Activated CD8-positive, alpha-beta memory T cell treated with anti-CD3 and anti-CD28 coated beads, Interleukin-2, amount 10 ng/mL, durations not matched to agents 7 days and 5 days (primary cell): ENCODE measurements at regions not wholly inside any gene's neighbourhood (a gene's known extent, or its start where the extent isn't known, plus 50 kb on each side); places are given as distances from the start of the nearest gene placed in this dataset.

Experiments
- ATAC-seq: fragments of 150-1000 bp; cut with Tn5 transposase; one replicate; pipeline ENCODE4 v1.10.0; 2021; ENCODE audit warnings: moderate library complexity
- CTCF ChIA-PET: fragments of 350-600 bp; sonication (Branson Sonifier 250); formaldehyde crosslinking; loops from one replicate; lab custom pipeline; 2021; ENCODE audit warnings: antibody characterized with exemption; lab: Charles Lee
- DNase-seq: peaks from one replicate; pipeline ENCODE4 v3.0.0-alpha.2; 2020
- H3K27ac Mint-ChIP-seq: one replicate; pipeline ENCODE4 v1.8.0; 2021; ENCODE audit warnings: mild to moderate bottlenecking, mixed read lengths
- H3K27me3 Mint-ChIP-seq: one replicate; pipeline ENCODE4 v1.8.0; 2021; ENCODE audit warnings: mixed read lengths
- H3K36me3 Mint-ChIP-seq: one replicate; pipeline ENCODE4 v1.8.0; 2021; ENCODE audit warnings: mild to moderate bottlenecking, mixed read lengths
- H3K4me1 Mint-ChIP-seq: one replicate; pipeline ENCODE4 v1.8.0; 2021; ENCODE audit warnings: mixed read lengths
- H3K4me3 Mint-ChIP-seq: one replicate; pipeline ENCODE4 v1.8.0; 2021; ENCODE audit warnings: mild to moderate bottlenecking, moderate library complexity, mixed read lengths
- H3K9me3 Mint-ChIP-seq: one replicate; pipeline ENCODE4 v1.8.0; 2022; ENCODE audit warnings: low read depth, mixed read lengths

DNA sequence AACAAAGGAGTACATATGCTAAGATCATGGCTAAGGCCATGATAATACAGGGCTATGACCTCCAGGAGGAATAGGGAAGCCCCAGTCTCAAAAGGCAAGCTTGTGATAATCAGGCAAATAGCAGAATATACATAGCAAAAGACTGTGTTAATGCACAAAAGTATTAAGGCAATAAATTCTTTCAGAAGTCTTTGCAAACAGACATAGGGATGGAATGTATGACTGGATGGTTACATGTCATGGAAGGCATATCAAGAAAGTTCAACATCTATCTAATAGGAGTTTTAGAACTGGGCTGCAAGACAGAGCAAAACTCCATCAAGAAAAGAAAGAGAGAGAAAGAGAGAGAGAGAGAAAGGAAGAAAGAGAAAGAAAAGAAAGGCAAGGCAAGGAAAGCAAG is 264.5 kb upstream of the CDH6 start:
- no peak for DNase-seq
- CTCF ChIA-PET, result no interaction called here
- ATAC-seq, result no peak
- no peaks in the 10 kb centered on the region for H3K36me3 Mint-ChIP-seq
- H3K4me1 Mint-ChIP-seq, result no peaks in the 10 kb centered on the region
- H3K27me3 Mint-ChIP-seq, result no peaks in the 10 kb centered on the region
- no peak overlapping the region for H3K27ac Mint-ChIP-seq
- peaks cover 6% of the 10 kb centered on the region for H3K9me3 Mint-ChIP-seq
- no peak overlapping the region for H3K4me3 Mint-ChIP-seq

DNA sequence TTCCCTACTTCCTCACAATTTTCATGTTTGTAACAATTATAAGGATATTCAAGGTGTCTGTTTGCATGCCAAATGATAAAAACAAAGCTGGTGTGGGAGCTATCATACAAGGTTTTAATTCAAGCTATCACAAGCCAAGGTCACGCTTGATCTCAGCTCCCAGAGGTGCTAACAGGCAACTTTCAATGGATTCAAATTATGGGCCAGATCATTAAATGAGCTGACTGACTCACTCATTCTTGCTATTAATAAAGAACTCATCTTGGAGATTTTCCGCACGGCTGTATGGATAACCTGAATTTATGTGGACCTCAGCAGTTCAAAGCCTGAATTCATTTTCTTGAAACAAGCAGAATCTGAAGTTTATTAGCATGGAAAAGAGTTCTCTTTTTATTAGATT is 267.3 kb upstream of the CDH6 start:
- no peaks in the 10 kb centered on the region for H3K4me1 Mint-ChIP-seq
- H3K4me3 Mint-ChIP-seq, result no peak overlapping the region
- no peak for DNase-seq
- H3K9me3 Mint-ChIP-seq, result peaks cover 12% of the 10 kb centered on the region
- no peak overlapping the region for H3K27ac Mint-ChIP-seq
- H3K27me3 Mint-ChIP-seq, result no peaks in the 10 kb centered on the region
- no peak for ATAC-seq
- no peaks in the 10 kb centered on the region for H3K36me3 Mint-ChIP-seq
- CTCF ChIA-PET, result no interaction called here

DNA sequence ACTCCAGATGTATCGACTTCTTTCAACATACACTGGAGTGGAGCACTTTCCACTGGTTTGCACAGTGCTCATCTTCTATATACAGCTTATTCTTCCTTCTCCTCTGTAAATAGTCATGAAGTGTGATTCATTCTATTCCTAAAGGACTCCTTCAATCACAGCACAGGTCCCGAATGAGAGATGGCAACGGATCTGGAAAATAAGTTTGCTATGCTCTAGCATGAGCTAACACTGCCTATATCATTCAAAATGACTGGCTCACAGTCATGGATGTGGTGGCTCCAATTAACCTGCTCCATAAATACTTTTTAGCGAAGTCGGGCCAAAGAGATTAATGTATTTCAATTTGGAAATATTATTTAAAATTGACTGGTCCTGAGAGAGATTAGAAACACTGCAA is 272.1 kb upstream of the CDH6 start:
- Mint-ChIP-seq H3K4me3 (no peak overlapping the region), H3K27ac (no peak overlapping the region), H3K36me3 (no peaks in the 10 kb centered on the region), H3K9me3 (peaks cover 7% of the 10 kb centered on the region), H3K27me3 (no peaks in the 10 kb centered on the region), H3K4me1 (no peaks in the 10 kb centered on the region)
- ATAC-seq (no peak), DNase-seq (no peak)
- CTCF ChIA-PET, result no interaction called here

DNA sequence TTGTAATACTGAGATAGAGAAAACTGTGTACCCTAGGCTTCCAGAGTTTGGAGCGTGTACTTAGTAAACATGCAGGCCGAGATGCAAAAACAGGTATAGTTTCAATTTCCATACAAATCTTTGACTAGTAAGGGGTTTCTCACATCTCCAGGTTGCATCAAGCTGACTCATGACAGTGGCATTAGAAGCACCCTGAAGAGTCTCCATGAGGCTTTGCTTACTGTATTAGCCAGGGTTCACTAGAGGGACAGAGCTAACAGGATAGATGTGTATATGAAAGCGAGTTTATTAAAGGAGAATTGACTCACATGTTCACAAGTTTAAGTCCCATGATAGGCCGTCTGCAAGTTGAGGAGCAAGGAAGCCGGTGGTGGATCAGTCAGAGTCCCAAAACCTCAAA is 275.3 kb upstream of the CDH6 start:
- Mint-ChIP-seq H3K36me3 (no peaks in the 10 kb centered on the region), H3K4me1 (no peaks in the 10 kb centered on the region), H3K9me3 (peaks cover 3% of the 10 kb centered on the region), H3K27ac (no peak overlapping the region), H3K4me3 (no peak overlapping the region), H3K27me3 (no peaks in the 10 kb centered on the region)
- no peak for DNase-seq
- CTCF ChIA-PET, result no interaction called here
- no peak for ATAC-seq

DNA sequence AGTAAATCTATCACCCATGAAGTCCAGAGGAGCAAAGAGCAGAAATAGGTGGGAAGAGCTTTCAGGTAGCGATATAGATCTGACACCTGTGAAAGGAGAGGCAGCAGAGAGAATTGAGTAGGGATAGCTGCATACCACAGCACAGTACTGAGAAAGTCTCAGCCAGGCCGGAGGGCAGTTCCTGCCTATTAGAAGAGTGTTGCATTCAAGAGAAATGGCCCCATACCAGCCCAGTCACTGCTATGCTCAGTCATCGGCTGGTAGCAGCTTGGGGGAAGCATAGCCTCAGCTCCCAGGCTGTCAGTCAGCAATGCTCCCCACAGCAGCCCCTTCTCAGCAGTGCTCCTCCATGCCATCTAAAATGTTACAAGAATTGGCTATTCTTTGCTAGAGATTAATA is 285.1 kb upstream of the CDH6 start:
- Mint-ChIP-seq H3K27ac (no peak overlapping the region), H3K27me3 (no peaks in the 10 kb centered on the region), H3K4me3 (no peak overlapping the region), H3K36me3 (no peaks in the 10 kb centered on the region), H3K4me1 (no peaks in the 10 kb centered on the region), H3K9me3 (peaks cover 9% of the 10 kb centered on the region)
- no peak for DNase-seq
- ATAC-seq, result no peak
- CTCF ChIA-PET, result no interaction called here

DNA sequence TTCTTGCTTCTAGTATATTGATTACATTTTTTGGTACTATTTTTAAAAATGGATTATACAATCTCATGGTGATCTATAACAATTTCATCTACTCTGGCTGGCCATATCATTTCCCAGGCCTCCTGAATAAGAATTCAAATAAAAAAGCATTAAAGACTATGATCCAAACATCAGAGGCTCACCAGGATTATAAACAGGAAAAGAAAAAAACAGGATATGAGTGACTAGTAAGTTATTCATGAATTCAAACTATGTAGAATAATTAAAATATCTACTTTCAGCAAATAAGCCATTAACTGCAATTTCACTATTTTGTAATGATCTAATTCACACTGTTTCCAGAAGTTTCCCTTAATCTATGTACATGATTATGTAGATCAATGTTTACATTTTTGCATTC is 293.1 kb upstream of the CDH6 start:
- Mint-ChIP-seq H3K4me3 (no peak overlapping the region), H3K4me1 (no peaks in the 10 kb centered on the region), H3K27me3 (no peaks in the 10 kb centered on the region), H3K9me3 (peaks cover 3% of the 10 kb centered on the region), H3K27ac (no peak overlapping the region), H3K36me3 (no peaks in the 10 kb centered on the region)
- CTCF ChIA-PET, result no interaction called here
- no peak for ATAC-seq
- DNase-seq, result no peak

DNA sequence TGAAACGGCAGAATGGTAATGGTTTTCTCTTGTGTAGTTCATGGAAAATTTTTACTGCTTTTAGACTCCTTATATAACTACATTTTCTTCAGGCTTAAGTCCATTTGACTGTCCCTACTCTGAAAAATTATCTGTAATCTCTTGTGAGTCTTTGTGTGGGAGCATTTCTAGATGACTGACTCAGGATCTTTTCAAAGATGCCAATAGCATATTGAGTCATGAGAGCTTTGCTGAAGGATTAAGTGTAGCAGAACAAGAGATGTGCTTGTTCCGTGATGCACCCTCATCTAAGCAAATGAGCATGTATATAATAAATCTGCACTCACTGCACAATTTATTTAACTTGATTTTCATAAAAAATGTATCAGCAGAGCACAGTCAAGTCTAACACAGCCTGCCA is 298.7 kb upstream of the CDH6 start:
- ATAC-seq, result no peak
- H3K9me3 Mint-ChIP-seq, result peaks cover 2% of the 10 kb centered on the region
- H3K4me1 Mint-ChIP-seq, result no peaks in the 10 kb centered on the region
- no peak for DNase-seq
- no peak overlapping the region for H3K4me3 Mint-ChIP-seq
- H3K27me3 Mint-ChIP-seq, result no peaks in the 10 kb centered on the region
- H3K36me3 Mint-ChIP-seq, result no peaks in the 10 kb centered on the region
- CTCF ChIA-PET, result no interaction called here
- no peak overlapping the region for H3K27ac Mint-ChIP-seq

DNA sequence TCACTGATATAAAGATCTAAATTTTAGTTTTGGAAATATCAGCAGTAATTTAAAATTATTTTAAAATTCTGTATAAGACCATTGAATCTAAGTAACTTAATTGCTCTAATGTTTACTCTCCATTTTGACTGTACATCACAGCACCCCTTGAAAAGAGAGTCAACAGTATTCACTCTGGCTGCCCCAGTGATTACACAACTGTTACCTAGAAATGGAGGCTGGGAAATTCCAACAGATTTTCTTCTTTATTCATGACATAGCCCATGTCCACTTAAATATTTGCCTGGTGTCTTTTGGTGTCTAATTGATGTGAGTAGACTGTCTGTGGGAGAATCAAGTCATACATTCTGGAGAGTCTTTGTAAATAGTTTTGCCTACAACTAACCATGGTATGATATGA is 301.8 kb upstream of the CDH6 start:
- CTCF ChIA-PET, result no interaction called here
- Mint-ChIP-seq H3K9me3 (peaks cover 2% of the 10 kb centered on the region), H3K4me1 (no peaks in the 10 kb centered on the region), H3K27me3 (no peaks in the 10 kb centered on the region), H3K36me3 (no peaks in the 10 kb centered on the region), H3K27ac (no peak overlapping the region), H3K4me3 (no peak overlapping the region)
- DNase-seq (no peak), ATAC-seq (no peak)

DNA sequence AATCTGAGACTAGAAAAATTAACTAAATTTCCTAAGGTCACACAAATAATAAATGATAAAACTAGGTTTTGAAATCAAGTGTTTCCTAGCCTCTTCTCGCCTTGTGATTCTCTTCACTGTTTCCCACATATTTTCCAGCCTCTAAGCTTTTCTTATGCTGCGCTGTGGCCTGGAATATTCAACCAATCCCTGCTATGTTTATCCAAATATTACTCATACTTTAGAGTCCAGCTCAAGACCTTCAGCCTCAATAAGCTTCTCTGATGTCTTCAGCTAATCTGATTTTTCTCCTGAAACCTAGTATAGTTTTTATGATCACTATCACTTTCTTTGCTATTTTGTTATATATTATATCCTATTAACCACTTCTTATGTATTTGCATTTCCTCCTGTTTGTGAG is 303.1 kb upstream of the CDH6 start:
- Mint-ChIP-seq H3K4me1 (no peaks in the 10 kb centered on the region), H3K4me3 (no peak overlapping the region), H3K27me3 (no peaks in the 10 kb centered on the region), H3K27ac (no peak overlapping the region), H3K9me3 (peaks cover 2% of the 10 kb centered on the region), H3K36me3 (no peaks in the 10 kb centered on the region)
- ATAC-seq, result no peak
- no peak for DNase-seq
- CTCF ChIA-PET, result no interaction called here

DNA sequence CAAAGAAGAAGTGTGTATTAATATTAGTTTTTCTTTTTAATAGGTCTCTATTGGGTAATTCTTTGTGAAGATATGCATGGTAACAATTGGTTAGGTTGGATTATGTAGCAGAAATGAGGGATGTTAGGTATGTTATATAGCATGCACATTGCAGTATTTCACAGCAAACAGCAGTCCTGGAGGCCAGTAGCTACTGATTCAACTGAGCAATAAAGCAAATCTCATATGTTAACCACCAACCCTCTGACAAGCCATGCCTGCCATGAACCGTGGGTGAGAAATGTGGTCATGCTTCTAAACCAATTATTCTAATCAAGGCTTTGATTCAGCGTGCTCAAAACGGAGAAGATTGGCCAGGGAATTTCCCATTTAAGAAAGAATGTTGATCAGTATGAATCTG is 313.0 kb upstream of the CDH6 start:
- no peaks in the 10 kb centered on the region for H3K27me3 Mint-ChIP-seq
- H3K4me1 Mint-ChIP-seq, result no peaks in the 10 kb centered on the region
- H3K36me3 Mint-ChIP-seq, result no peaks in the 10 kb centered on the region
- peaks cover 9% of the 10 kb centered on the region for H3K9me3 Mint-ChIP-seq
- ATAC-seq (no peak), DNase-seq (no peak)
- CTCF ChIA-PET, result no interaction called here
- no peak overlapping the region for H3K4me3 Mint-ChIP-seq
- no peak overlapping the region for H3K27ac Mint-ChIP-seq

DNA sequence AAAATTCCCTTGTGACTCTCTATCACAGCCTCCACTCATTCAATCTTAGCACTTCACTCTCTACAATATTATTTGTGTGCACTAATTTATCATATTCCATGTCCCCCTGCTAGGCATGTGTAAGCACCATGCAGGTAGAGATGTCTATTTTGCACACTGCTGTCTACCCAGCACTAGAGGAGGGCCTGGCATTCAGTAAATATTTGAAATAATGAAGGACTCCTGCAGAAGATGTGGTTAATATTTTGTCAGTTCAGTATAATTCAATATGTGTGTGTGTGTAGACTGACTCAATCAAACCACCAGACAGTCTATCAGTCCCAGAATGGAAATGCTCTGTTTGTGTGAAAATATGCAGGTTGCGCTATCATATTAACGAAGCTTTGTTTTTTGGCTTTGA is 313.6 kb upstream of the CDH6 start:
- ATAC-seq (no peak), DNase-seq (no peak)
- Mint-ChIP-seq H3K27me3 (no peaks in the 10 kb centered on the region), H3K4me3 (no peak overlapping the region), H3K27ac (no peak overlapping the region), H3K4me1 (no peaks in the 10 kb centered on the region), H3K36me3 (no peaks in the 10 kb centered on the region), H3K9me3 (peaks cover 8% of the 10 kb centered on the region)
- CTCF ChIA-PET, result no interaction called here

DNA sequence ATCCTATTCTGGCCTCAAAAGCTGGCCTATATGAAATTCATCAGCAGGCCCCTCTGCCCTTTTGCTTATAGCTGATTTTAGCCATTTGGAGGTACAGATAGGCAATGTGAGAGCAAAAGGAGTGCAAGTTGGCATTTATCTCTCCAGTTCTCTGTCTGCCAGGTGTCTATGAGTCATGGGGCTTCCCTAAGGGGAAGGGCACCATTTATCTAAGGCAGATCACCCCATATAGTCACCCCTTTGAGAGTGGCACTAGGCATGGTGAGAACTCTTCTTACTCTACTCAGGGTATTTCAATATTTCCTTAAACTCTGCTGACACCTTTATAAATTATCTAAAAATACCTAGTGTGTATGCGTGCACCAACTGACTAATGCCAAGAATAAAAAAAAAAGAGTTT is 314.7 kb upstream of the CDH6 start:
- H3K9me3 Mint-ChIP-seq, result peaks cover 5% of the 10 kb centered on the region
- CTCF ChIA-PET, result no interaction called here
- no peaks in the 10 kb centered on the region for H3K27me3 Mint-ChIP-seq
- no peak overlapping the region for H3K4me3 Mint-ChIP-seq
- ATAC-seq, result no peak
- H3K36me3 Mint-ChIP-seq, result no peaks in the 10 kb centered on the region
- no peak overlapping the region for H3K27ac Mint-ChIP-seq
- no peaks in the 10 kb centered on the region for H3K4me1 Mint-ChIP-seq
- DNase-seq, result no peak

DNA sequence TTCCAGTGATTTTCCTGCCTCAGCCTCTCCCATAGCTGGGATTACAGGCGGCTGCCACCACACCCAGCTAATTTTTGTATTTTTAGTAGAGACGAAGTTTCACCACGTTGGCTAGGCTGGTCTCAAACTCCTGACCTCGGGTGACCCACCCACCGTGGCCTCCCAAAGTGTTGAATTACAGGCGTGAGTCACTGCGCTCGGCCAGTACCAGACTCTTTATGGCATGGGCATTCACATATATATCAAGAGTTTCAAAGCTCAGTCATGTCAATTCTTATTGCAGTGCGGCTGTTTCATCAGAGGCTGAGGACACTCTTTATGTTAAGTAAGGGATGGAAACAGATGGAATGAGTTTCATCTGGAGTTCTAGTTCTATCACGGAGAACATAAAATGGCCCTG is 315.2 kb upstream of the CDH6 start:
- no peak overlapping the region for H3K4me3 Mint-ChIP-seq
- H3K27me3 Mint-ChIP-seq, result no peaks in the 10 kb centered on the region

DNA sequence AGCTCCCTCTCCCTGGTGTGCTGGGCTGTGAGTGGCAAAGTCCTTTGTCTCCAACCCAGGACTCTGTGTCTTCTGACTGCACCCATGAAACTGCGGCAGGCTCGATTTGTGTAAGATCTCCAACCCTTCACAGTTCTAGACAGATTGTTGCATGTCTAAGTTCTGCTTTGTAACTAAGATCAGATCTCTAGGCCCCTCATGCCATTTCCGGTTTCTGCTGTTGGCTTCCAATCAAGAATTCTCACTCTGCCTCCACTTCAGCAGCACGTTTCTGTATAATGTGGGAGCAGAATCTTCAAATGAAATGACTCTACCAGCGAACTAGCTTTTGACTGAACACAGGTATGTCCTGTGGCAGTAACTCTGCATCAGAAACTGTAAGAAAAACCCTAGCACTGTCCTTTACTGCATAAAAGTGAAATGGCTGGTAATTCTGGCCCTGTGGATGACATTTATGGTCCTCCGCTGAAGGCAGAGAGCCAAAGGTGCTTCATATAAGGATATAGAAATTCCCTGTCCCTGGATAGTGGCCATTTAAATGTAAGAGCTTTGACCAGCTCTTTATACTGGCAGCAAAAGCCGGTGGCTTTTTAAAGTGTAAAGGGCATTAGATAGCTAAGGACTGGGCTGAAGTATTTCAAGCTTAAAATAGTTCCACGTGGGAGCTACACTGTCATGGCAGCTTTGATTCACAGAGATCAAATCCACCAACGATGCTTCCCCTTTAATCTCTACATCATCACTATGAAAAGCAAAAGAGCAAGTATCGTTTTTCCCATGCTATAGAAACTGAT is 319.0 kb upstream of the CDH6 start:
- DNase-seq (no peak), ATAC-seq (no peak)
- Mint-ChIP-seq H3K36me3 (no peaks in the 10 kb centered on the region), H3K9me3 (peaks cover 5% of the 10 kb centered on the region), H3K27me3 (no peaks in the 10 kb centered on the region), H3K4me1 (no peaks in the 10 kb centered on the region), H3K27ac (no peak overlapping the region), H3K4me3 (no peak overlapping the region)
- CTCF ChIA-PET, result no interaction called here

More for the DNA sequence above, 315.2 kb upstream of the CDH6 start:
- H3K9me3 Mint-ChIP-seq, result peaks cover 5% of the 10 kb centered on the region
- DNase-seq, result no peak
- no peak overlapping the region for H3K27ac Mint-ChIP-seq
- no peaks in the 10 kb centered on the region for H3K36me3 Mint-ChIP-seq
- CTCF ChIA-PET, result no interaction called here
- H3K4me1 Mint-ChIP-seq, result no peaks in the 10 kb centered on the region
- no peak for ATAC-seq

DNA sequence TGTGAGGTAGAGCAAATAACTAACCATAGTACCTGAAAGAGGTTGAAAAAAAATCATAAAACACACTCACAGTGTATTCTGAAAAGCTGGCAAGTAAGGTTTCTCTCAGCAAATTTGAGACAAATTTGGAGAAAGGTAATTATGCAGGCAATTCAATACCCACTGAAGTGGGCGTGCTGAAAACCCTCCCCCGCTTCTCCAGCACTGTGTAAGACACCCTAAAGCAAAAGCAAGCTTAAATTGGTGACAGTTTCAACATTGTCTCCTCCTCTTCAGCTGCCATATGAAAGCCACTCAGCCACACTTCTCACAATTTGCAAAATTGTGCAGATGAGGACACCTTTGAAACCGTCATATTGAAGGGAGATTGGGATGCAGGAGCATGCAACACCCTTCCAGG is 322.3 kb upstream of the CDH6 start:
- H3K27ac Mint-ChIP-seq, result no peak overlapping the region
- H3K9me3 Mint-ChIP-seq, result no peaks in the 10 kb centered on the region
- DNase-seq, result no peak
- no peaks in the 10 kb centered on the region for H3K27me3 Mint-ChIP-seq
- H3K36me3 Mint-ChIP-seq, result no peaks in the 10 kb centered on the region
- H3K4me3 Mint-ChIP-seq, result no peak overlapping the region
- H3K4me1 Mint-ChIP-seq, result no peaks in the 10 kb centered on the region
- no peak for ATAC-seq
- CTCF ChIA-PET, result no interaction called here
